ENCODE measurements at regions not wholly inside any gene's neighbourhood (a gene's known extent, or its start where the extent isn't known, plus 50 kb on each side); places are given as distances from the start of the nearest gene placed in this dataset.

GRCh38 chr10:6722616-6723004 lies 142.5 kb upstream of the PRKCQ start:
- DNase-seq, result no peak
- no peaks in the 10 kb centered on the region for H3K36me3 ChIP-seq
- no peaks in the 10 kb centered on the region for H3K9me3 ChIP-seq
- H3K9ac ChIP-seq (ENCODE audit: low read depth in 2 of 2, low read length in 2 of 2), result no peak overlapping the region
- no peak overlapping the region for H3K4me3 ChIP-seq
- TF ChIP-seq, protein P1, sequence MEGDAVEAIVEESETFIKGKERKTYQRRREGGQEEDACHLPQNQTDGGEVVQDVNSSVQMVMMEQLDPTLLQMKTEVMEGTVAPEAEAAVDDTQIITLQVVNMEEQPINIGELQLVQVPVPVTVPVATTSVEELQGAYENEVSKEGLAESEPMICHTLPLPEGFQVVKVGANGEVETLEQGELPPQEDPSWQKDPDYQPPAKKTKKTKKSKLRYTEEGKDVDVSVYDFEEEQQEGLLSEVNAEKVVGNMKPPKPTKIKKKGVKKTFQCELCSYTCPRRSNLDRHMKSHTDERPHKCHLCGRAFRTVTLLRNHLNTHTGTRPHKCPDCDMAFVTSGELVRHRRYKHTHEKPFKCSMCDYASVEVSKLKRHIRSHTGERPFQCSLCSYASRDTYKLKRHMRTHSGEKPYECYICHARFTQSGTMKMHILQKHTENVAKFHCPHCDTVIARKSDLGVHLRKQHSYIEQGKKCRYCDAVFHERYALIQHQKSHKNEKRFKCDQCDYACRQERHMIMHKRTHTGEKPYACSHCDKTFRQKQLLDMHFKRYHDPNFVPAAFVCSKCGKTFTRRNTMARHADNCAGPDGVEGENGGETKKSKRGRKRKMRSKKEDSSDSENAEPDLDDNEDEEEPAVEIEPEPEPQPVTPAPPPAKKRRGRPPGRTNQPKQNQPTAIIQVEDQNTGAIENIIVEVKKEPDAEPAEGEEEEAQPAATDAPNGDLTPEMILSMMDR (IDR thresholded peaks at IDR 0.05), result no peak
- H3K4me1 ChIP-seq, result no peaks in the 10 kb centered on the region
- intact Hi-C loops (cut with DNase I), result no loop called here
- peak overlapping the region; percentile 36 for H3K27ac ChIP-seq
- H3K27me3 ChIP-seq, result no peaks in the 10 kb centered on the region

DNA sequence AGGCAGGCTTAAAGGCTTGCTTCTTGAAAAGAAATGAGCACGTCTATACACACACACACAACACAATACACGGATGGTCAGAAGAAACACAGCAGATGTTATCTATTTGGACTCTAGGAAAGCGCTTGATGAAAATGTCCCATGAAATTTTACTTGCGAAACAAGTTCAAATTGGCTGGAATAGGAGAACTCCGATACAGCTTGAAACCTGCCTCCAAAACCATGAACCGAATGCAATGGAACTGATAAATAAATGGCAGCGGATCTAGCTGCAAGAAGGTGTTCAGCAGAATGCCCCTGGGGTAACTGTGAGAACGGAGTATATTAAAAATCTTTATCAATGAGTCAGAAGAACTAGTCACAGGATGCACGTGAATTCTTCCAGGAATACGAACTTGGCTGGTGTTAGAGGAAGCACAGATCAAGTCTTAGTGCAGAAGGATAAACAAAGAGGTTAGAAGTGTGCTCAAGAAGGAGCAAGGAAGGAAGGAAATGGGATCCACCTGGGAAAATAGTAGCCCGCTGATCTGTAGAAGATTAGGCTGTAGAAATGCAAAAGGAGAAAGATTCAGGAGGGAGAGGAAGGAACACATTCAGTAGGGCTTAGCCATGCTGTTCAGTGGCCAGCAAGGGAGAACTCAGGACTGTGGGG lies 142.0 kb upstream of the PRKCQ start:
- H3K36me3 ChIP-seq, result no peaks in the 10 kb centered on the region
- H3K27ac ChIP-seq, result peak overlapping the region; percentile 36
- no peaks in the 10 kb centered on the region for H3K27me3 ChIP-seq
- TF ChIP-seq, protein P1 (IDR thresholded peaks at IDR 0.05), result no peak
- no peaks in the 10 kb centered on the region for H3K4me1 ChIP-seq
- no peaks in the 10 kb centered on the region for H3K9me3 ChIP-seq
- no peak overlapping the region for H3K9ac ChIP-seq (ENCODE audit: low read depth in 2 of 2, low read length in 2 of 2)
- DNase-seq, result no peak
- intact Hi-C loops (cut with DNase I), result no loop called here
- H3K4me3 ChIP-seq, result no peak overlapping the region

- peak overlapping the region; percentile 40 for H3K27ac ChIP-seq
- TF ChIP-seq, protein P1 (IDR thresholded peaks at IDR 0.05), result no peak
Observed at GRCh38 chr10:6721480-6721879, 141.4 kb upstream of the PRKCQ start.

GRCh38 chr10:6719561-6719960 lies 139.5 kb upstream of the PRKCQ start:
- intact Hi-C loops (cut with DNase I), result no loop called here
- Histone ChIP-seq H3K4me3 (no peak overlapping the region), H3K9me3 (no peaks in the 10 kb centered on the region), H3K9ac (ENCODE audit: low read depth in 2 of 2, low read length in 2 of 2) (no peak overlapping the region), H3K27me3 (no peaks in the 10 kb centered on the region), H3K36me3 (no peaks in the 10 kb centered on the region), H3K4me1 (no peaks in the 10 kb centered on the region), H3K27ac (no peak overlapping the region)
- TF ChIP-seq, protein P1 (IDR thresholded peaks at IDR 0.05), result no peak
- no peak for DNase-seq

More at GRCh38 chr10:6721480-6721879, 141.4 kb upstream of the PRKCQ start:
- no peak overlapping the region for H3K9ac ChIP-seq (ENCODE audit: low read depth in 2 of 2, low read length in 2 of 2)
- no peaks in the 10 kb centered on the region for H3K4me1 ChIP-seq
- no peaks in the 10 kb centered on the region for H3K9me3 ChIP-seq
- H3K27me3 ChIP-seq, result no peaks in the 10 kb centered on the region
- intact Hi-C loops (cut with DNase I), result no loop called here
- DNase-seq, result peak; percentile 33
- H3K4me3 ChIP-seq, result no peak overlapping the region
- H3K36me3 ChIP-seq, result no peaks in the 10 kb centered on the region

- intact Hi-C loops (cut with DNase I), result no loop called here
- H3K27ac ChIP-seq, result no peak overlapping the region
Observed at GRCh38 chr10:6718550-6718949, 138.5 kb upstream of the PRKCQ start.

More at GRCh38 chr10:6718550-6718949, 138.5 kb upstream of the PRKCQ start:
- no peaks in the 10 kb centered on the region for H3K9me3 ChIP-seq
- no peak for DNase-seq
- no peaks in the 10 kb centered on the region for H3K36me3 ChIP-seq
- no peaks in the 10 kb centered on the region for H3K27me3 ChIP-seq
- no peaks in the 10 kb centered on the region for H3K4me1 ChIP-seq
- H3K4me3 ChIP-seq, result no peak overlapping the region
- no peak overlapping the region for H3K9ac ChIP-seq (ENCODE audit: low read depth in 2 of 2, low read length in 2 of 2)
- TF ChIP-seq, protein P1 (IDR thresholded peaks at IDR 0.05), result no peak
